CD4-positive, alpha-beta T cell treated with Interleukin-17A for 4 hours (primary cell): ENCODE measurements at regions not wholly inside any gene's neighbourhood (a gene's known extent, or its start where the extent isn't known, plus 50 kb on each side); places are given as distances from the start of the nearest gene placed in this dataset.

Source experiments
- DNase-seq: peaks from one replicate; pipeline ENCODE4 v3.0.0-alpha.2; 2020; ENCODE audit warnings: mixed read lengths

GRCh38 chrX:5057786-5058185, 1170.9 kb downstream of the NLGN4X start:
- DNase-seq = no peak

GRCh38 chrX:5054852-5055251, 1173.8 kb downstream of the NLGN4X start:
- no peak for DNase-seq

- DNase-seq = no peak
Measured at GRCh38 chrX:5051831-5052491, 1176.7 kb downstream of the NLGN4X start.

GRCh38 chrX:5042563-5042962, 1186.1 kb downstream of the NLGN4X start:
- no peak for DNase-seq

GRCh38 chrX:5031792-5032191, 1196.9 kb downstream of the NLGN4X start:
- DNase-seq = no peak

- DNase-seq = no peak
Measured at GRCh38 chrX:5015451-5015850, 1213.2 kb downstream of the NLGN4X start.

GRCh38 chrX:4994855-4995254, 1233.8 kb downstream of the NLGN4X start:
- DNase-seq = no peak

- no peak for DNase-seq
Measured at GRCh38 chrX:4978613-4979012, 1250.1 kb downstream of the NLGN4X start.

- no peak for DNase-seq
Measured at GRCh38 chrX:4971646-4972045, 1257.0 kb downstream of the NLGN4X start.

- DNase-seq = no peak
Measured at GRCh38 chrX:4964112-4964511, 1250.7 kb upstream of the PRKX start.

- no peak for DNase-seq
Measured at GRCh38 chrX:4963432-4963831, 1250.0 kb upstream of the PRKX start.

GRCh38 chrX:4944767-4945166, 1231.3 kb upstream of the PRKX start:
- DNase-seq = no peak

GRCh38 chrX:4936315-4936714, 1222.9 kb upstream of the PRKX start:
- no peak for DNase-seq

GRCh38 chrX:4935846-4936245, 1222.4 kb upstream of the PRKX start:
- DNase-seq = no peak

GRCh38 chrX:4935401-4935800, 1222.0 kb upstream of the PRKX start:
- DNase-seq = no peak

GRCh38 chrX:4932790-4933189, 1219.3 kb upstream of the PRKX start:
- no peak for DNase-seq

- DNase-seq = no peak
Measured at GRCh38 chrX:4930426-4930825, 1217.0 kb upstream of the PRKX start.

GRCh38 chrX:4925911-4926310, 1212.5 kb upstream of the PRKX start:
- no peak for DNase-seq

- DNase-seq = no peak
Measured at GRCh38 chrX:4909348-4909747, 1195.9 kb upstream of the PRKX start.

GRCh38 chrX:4905576-4905975, 1192.1 kb upstream of the PRKX start:
- DNase-seq = no peak

GRCh38 chrX:4881277-4881676, 1167.8 kb upstream of the PRKX start:
- DNase-seq = no peak

- no peak for DNase-seq
Measured at GRCh38 chrX:4878640-4879039, 1165.2 kb upstream of the PRKX start.

- DNase-seq = no peak
Measured at GRCh38 chrX:4876268-4876667, 1162.8 kb upstream of the PRKX start.

- DNase-seq = no peak
Measured at GRCh38 chrX:4851534-4851933, 1138.1 kb upstream of the PRKX start.

- no peak for DNase-seq
Measured at GRCh38 chrX:4850312-4850711, 1136.9 kb upstream of the PRKX start.

- no peak for DNase-seq
Measured at GRCh38 chrX:4844376-4844775, 1130.9 kb upstream of the PRKX start.
